GM12865 (cell line): ENCODE measurements at regions not wholly inside any gene's neighbourhood (a gene's known extent, or its start where the extent isn't known, plus 50 kb on each side); places are given as distances from the start of the nearest gene placed in this dataset.

ENCODE experiments used
- DNase-seq: peaks from one replicate; pipeline ENCODE4 v3.0.0; 2010; ENCODE audit warnings: low read depth
- H3K4me3 ChIP-seq: 2 replicates; pipeline ENCODE4 v1.5.1; 2011; ENCODE audit warnings: mild to moderate bottlenecking, low read depth, low read length, control low read depth
- TF ChIP-seq, protein P1 (sequence below): IDR thresholded peaks from 2 replicates; pipeline ENCODE4 v1.5.1; 2011; ENCODE audit warnings: low read length, control low read depth, low read depth, inconsistent platforms; ENCODE audit not compliant: insufficient read depth; ENCODE audit errors: missing control alignments

GRCh38 chrX:40281336-40282005 lies 183.7 kb upstream of the BCOR start:
- H3K4me3 ChIP-seq, result no peak overlapping the region
- DNase-seq, result peak; percentile 52
- TF ChIP-seq, protein P1, sequence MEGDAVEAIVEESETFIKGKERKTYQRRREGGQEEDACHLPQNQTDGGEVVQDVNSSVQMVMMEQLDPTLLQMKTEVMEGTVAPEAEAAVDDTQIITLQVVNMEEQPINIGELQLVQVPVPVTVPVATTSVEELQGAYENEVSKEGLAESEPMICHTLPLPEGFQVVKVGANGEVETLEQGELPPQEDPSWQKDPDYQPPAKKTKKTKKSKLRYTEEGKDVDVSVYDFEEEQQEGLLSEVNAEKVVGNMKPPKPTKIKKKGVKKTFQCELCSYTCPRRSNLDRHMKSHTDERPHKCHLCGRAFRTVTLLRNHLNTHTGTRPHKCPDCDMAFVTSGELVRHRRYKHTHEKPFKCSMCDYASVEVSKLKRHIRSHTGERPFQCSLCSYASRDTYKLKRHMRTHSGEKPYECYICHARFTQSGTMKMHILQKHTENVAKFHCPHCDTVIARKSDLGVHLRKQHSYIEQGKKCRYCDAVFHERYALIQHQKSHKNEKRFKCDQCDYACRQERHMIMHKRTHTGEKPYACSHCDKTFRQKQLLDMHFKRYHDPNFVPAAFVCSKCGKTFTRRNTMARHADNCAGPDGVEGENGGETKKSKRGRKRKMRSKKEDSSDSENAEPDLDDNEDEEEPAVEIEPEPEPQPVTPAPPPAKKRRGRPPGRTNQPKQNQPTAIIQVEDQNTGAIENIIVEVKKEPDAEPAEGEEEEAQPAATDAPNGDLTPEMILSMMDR, result no peak

- TF ChIP-seq, protein P1, result no peak
- H3K4me3 ChIP-seq, result no peak overlapping the region
- DNase-seq, result no peak
Observed at GRCh38 chrX:40279762-40280161, 182.0 kb upstream of the BCOR start.

DNA sequence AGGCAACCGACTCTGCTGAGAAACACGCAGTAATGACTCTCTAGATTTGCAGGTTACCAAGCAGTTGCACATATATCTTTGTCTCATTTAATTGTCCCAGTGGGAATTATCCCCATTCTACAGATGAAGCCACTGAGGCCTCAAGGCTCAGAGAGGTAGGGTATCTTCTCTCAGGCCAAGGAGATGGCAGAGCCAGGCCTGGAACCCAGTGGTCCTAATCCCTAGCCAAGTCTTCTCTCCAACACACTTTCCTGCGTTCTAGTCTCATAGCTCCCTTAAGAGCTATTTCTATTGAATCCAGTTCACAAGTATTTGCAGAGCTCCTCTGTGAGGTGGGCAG lies 181.3 kb upstream of the BCOR start:
- no peak overlapping the region for H3K4me3 ChIP-seq
- TF ChIP-seq, protein P1, result no peak
- DNase-seq, result no peak

GRCh38 chrX:40278340-40279090 lies 180.8 kb upstream of the BCOR start:
- no peak overlapping the region for H3K4me3 ChIP-seq
- TF ChIP-seq, protein P1, result no peak
- peak; percentile 22 for DNase-seq

DNA sequence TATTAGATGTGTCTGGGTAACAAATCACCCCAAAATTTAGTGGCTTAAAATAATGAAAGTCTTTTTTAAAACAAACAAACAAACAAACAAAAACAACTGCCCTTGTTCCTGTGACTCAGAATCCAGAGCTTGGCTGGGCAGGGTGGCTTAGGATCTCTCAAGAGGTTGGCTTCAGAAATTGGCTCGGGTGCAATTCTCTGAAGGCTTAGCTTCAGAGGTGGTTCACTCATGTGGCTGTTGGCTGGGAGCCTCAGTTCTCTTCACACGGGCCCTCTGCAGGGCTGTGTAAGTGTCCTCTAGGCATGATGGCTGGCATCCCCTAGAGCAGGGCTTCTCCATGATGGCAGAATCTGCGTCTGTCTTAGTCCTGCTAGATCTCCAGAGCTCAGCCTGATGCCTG lies 179.9 kb upstream of the BCOR start:
- no peak overlapping the region for H3K4me3 ChIP-seq
- TF ChIP-seq, protein P1, result no peak
- DNase-seq, result no peak

GRCh38 chrX:40273356-40274050 lies 175.7 kb upstream of the BCOR start:
- TF ChIP-seq, protein P1, result no peak
- DNase-seq, result no peak

More at GRCh38 chrX:40273356-40274050, 175.7 kb upstream of the BCOR start:
- H3K4me3 ChIP-seq, result no peak overlapping the region
